Immature natural killer cell (primary cell): ENCODE measurements at regions not wholly inside any gene's neighbourhood (a gene's known extent, or its start where the extent isn't known, plus 50 kb on each side); places are given as distances from the start of the nearest gene placed in this dataset.
A peak's percentile ranks its signal among the peaks of the same experiment; 100 is the strongest.

ENCODE experiments used
- DNase-seq, 3 donors: peaks; one replicate each; pipeline ENCODE4 v3.0.0; 2022; ENCODE audit warnings: mixed read lengths in 1 of 3
- H3K27ac Mint-ChIP-seq, 6 donors: one replicate each; pipeline ENCODE4 v1.8.0; 2020; ENCODE audit warnings: mixed read lengths in 6 of 6, mild to moderate bottlenecking in 5 of 6, inconsistent platforms in 4 of 6, moderate library complexity in 3 of 6
- H3K27me3 Mint-ChIP-seq, 3 donors: one replicate each; pipeline ENCODE4 v1.8.0; 2020 to 2021; ENCODE audit warnings: low read depth in 3 of 3, mild to moderate bottlenecking in 3 of 3, mixed read lengths in 3 of 3, moderate library complexity in 3 of 3, inconsistent platforms in 1 of 3
- H3K36me3 Mint-ChIP-seq, 3 donors: one replicate each; pipeline ENCODE4 v1.8.0; 2020; ENCODE audit warnings: mixed read lengths in 3 of 3, inconsistent platforms in 2 of 3, mild to moderate bottlenecking in 2 of 3
- H3K4me1 Mint-ChIP-seq, 2 donors: one replicate each; pipeline ENCODE4 v1.8.0; 2020; ENCODE audit warnings: inconsistent platforms in 2 of 2, mild to moderate bottlenecking in 2 of 2, mixed read lengths in 2 of 2, moderate library complexity in 1 of 2
- H3K4me3 Mint-ChIP-seq, 5 donors: one replicate each; pipeline ENCODE4 v1.8.0; 2020; ENCODE audit warnings: mild to moderate bottlenecking in 5 of 5, mixed read lengths in 5 of 5, inconsistent platforms in 3 of 5, moderate library complexity in 3 of 5
- H3K9me3 Mint-ChIP-seq, 6 donors: one replicate each; pipeline ENCODE4 v1.8.0; 2020; ENCODE audit warnings: mild to moderate bottlenecking in 6 of 6, mixed read lengths in 6 of 6, inconsistent platforms in 4 of 6, moderate library complexity in 3 of 6

DNA sequence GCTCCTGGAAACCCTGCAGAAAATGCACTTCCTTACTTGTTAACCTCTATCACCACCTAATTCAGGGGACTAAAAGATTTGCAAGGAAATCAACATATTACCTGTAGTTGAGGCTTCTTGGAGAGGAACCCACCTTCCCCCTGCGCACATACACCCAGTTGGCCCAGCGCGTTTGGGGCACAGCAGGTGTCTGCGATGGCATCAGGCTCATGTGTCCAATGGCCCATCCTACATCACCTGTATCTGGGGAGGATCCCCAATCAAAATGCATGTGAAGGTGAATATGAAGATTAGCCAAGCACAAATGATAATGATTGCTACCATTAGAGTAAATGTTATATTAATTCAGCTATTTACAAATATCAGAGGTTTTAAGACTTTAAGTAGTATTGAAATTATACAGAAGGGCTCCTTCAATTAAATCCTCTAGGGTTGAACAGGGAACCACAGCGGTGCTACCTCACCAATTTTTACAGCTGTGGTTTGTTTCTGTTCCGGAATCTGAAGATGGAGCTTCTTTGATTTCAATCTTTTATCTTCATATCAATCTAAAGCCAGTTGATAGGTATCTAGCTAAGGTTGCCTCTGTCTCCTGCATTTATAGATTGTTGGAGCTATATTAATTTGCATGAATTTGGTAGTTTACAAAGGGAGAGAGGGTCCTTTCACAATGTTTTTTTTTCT is 486.0 kb downstream of the RNF144A start:
- no peak for DNase-seq
- H3K36me3 Mint-ChIP-seq, result no peaks in the 10 kb centered on the region
- no peaks in the 10 kb centered on the region for H3K4me1 Mint-ChIP-seq
- H3K27me3 Mint-ChIP-seq, result peaks cover 2 to 9% (median 5%) of the 10 kb centered on the region in 3 donors
- no peak overlapping the region for H3K4me3 Mint-ChIP-seq
- H3K9me3 Mint-ChIP-seq, result no peaks in the 10 kb centered on the region
- no peak overlapping the region for H3K27ac Mint-ChIP-seq

GRCh38 chr2:7405861-7406715 is 488.9 kb downstream of the RNF144A start:
- Mint-ChIP-seq H3K27ac (no peak overlapping the region), H3K27me3 (peaks cover 2 to 6% (median 5%) of the 10 kb centered on the region in 3 donors), H3K9me3 (no peaks in the 10 kb centered on the region), H3K4me1 (no peaks in the 10 kb centered on the region), H3K36me3 (no peaks in the 10 kb centered on the region), H3K4me3 (no peak overlapping the region)
- DNase-seq, result no peak

GRCh38 chr2:7407001-7407400 is 489.8 kb downstream of the RNF144A start:
- Mint-ChIP-seq H3K27ac (no peak overlapping the region), H3K4me1 (no peaks in the 10 kb centered on the region), H3K27me3 (peaks cover 2 to 6% (median 5%) of the 10 kb centered on the region in 3 donors), H3K36me3 (no peaks in the 10 kb centered on the region), H3K4me3 (no peak overlapping the region), H3K9me3 (no peaks in the 10 kb centered on the region)
- DNase-seq, result no peak

DNA sequence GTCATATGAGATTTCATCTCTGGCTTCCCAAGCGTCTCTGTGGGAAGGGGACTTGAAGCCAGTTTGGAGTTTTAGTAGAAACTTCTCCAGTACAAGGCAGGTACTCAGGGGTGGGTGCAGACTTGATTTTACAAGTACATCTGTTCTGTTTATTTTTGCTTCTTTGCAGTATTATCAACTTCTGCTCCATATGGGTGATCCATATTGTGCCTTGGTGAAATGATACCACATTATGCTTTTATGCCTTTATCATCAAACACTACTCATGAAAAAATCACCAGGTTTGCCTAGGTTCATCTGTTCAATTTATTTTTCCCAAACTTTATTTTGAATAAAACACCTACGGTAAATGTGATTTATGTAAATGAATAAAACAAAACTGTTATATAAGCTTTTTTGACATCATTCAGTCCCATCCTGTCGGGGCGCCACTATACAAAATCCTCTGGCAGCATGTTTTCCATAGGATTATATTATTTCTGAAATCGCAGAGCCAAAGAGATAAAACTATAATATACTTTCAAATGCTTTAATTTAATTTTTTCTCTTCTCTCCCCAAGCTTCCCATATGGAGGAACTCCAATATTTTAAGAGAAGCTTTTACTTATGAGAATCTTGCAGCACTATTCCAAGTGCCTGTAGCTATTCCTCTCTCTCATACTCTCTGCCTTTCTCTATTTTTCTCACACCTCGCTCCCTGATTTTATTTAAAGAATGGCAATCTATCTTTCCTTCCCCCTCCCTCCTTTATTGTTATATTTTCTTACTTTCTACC is 490.9 kb downstream of the RNF144A start:
- H3K9me3 Mint-ChIP-seq, result no peaks in the 10 kb centered on the region
- no peak for DNase-seq
- no peaks in the 10 kb centered on the region for H3K36me3 Mint-ChIP-seq
- no peaks in the 10 kb centered on the region for H3K4me1 Mint-ChIP-seq
- peaks cover 0 to 4% (median 2%) of the 10 kb centered on the region in 3 donors for H3K27me3 Mint-ChIP-seq
- H3K4me3 Mint-ChIP-seq, result no peak overlapping the region
- no peak overlapping the region for H3K27ac Mint-ChIP-seq

DNA sequence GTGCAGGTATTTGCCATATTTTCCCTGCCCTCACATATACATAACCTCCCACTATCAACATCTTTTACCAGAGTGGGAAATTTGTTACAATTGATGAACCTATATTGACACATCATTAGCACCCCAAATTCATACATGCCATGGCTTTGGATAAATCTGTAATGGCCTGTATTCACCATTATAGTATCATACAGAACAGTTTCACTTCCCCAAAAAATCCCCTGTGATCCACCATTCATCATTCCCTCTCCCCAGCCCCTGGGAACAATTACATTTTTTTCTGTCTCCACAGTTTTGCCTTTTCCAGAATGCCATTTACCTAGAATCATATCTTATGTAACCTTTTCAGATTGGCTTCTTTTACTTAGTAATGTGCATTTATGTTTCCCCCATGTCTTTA is 494.5 kb downstream of the RNF144A start:
- peaks cover 2 to 5% (median 4%) of the 10 kb centered on the region in 3 donors for H3K27me3 Mint-ChIP-seq
- no peaks in the 10 kb centered on the region for H3K9me3 Mint-ChIP-seq
- H3K36me3 Mint-ChIP-seq, result no peaks in the 10 kb centered on the region
- no peaks in the 10 kb centered on the region for H3K4me1 Mint-ChIP-seq
- H3K27ac Mint-ChIP-seq, result no peak overlapping the region
- no peak overlapping the region for H3K4me3 Mint-ChIP-seq
- no peak for DNase-seq

GRCh38 chr2:7417845-7418742 is 500.9 kb downstream of the RNF144A start:
- Mint-ChIP-seq H3K27ac (no peak overlapping the region), H3K27me3 (peaks cover 5 to 9% (median 6%) of the 10 kb centered on the region in 3 donors), H3K4me3 (no peak overlapping the region), H3K9me3 (peaks cover 0 to 4% (median 0%) of the 10 kb centered on the region in 6 donors), H3K36me3 (peaks cover 0 to 3% (median 0%) of the 10 kb centered on the region in 3 donors), H3K4me1 (peaks cover 2 to 6% of the 10 kb centered on the region in 2 donors)
- no peak for DNase-seq

DNA sequence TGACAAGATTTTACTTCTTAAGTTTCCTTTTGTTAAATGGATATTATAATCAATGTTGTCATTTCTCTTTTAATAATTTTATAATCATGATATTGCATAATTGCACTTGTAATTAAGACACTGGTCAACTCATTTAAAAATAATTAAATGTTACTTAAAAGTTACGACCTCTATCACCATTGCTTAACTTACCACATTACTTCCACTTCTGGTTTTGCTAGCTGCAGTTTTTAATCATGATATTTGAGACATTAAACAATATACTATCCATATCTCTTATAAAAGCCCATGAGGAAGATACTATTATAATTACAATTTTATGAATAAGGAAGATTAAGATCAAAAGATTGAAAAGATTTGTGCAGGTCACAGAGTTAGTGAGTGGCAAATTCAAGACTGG is 502.0 kb downstream of the RNF144A start:
- H3K36me3 Mint-ChIP-seq, result peaks cover 0 to 3% (median 0%) of the 10 kb centered on the region in 3 donors
- no peak for DNase-seq
- peaks cover 2 to 8% of the 10 kb centered on the region in 2 donors for H3K4me1 Mint-ChIP-seq
- peaks cover 0 to 4% (median 0%) of the 10 kb centered on the region in 6 donors for H3K9me3 Mint-ChIP-seq
- H3K27ac Mint-ChIP-seq, result no peak overlapping the region
- H3K27me3 Mint-ChIP-seq, result peaks cover 4 to 8% (median 5%) of the 10 kb centered on the region in 3 donors
- no peak overlapping the region for H3K4me3 Mint-ChIP-seq

DNA sequence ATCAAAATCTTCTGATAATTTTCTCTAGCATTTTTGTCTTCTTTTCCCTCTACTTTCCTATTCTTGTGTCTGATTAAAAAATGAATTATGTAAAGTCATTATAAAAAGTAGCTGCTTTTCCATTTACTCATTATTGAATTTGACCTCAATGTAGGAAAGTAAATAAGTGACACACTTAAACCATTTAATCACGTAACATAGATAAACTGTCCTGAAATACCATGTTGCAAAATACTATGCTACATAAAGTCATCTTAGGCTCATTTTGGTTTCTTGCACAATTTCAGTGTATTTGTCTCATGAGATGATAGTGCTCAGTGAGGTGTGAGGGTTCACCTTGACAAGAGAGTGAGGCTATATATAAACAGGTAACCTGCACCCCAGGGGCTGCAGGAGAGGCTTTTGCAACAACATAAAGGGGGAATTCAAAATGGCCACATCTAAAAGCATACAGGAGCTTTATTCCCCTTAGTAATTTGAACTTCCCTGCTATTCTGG is 502.7 kb downstream of the RNF144A start:
- H3K36me3 Mint-ChIP-seq, result peaks cover 0 to 3% (median 0%) of the 10 kb centered on the region in 3 donors
- peaks cover 0 to 4% (median 0%) of the 10 kb centered on the region in 6 donors for H3K9me3 Mint-ChIP-seq
- no peak for DNase-seq
- H3K4me3 Mint-ChIP-seq, result no peak overlapping the region
- H3K4me1 Mint-ChIP-seq, result peaks cover 2 to 8% of the 10 kb centered on the region in 2 donors
- H3K27me3 Mint-ChIP-seq, result peaks cover 4 to 8% (median 7%) of the 10 kb centered on the region in 3 donors
- H3K27ac Mint-ChIP-seq, result no peak overlapping the region

DNA sequence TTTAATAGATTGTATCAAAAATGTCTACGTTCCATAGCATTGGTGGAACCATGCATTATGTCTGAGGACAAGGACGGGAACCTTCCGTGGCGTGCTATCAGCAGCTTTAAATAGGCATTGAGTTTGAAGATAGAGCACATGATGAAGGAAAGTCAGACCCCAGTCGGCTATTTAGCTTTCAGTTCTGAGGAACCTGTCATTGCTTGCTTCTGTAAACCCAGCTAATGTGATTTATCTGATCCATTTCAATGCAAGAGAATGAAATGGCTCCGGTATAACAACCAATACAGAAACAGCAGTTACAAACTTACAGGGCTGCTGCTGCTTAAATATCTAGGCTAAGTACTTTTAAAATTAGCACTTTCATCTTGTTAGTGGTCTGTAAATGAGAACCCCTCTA is 503.3 kb downstream of the RNF144A start:
- peaks cover 0 to 4% (median 0%) of the 10 kb centered on the region in 6 donors for H3K9me3 Mint-ChIP-seq
- no peak overlapping the region for H3K27ac Mint-ChIP-seq
- no peak for DNase-seq
- H3K27me3 Mint-ChIP-seq, result peaks cover 4 to 8% (median 7%) of the 10 kb centered on the region in 3 donors
- no peak overlapping the region for H3K4me3 Mint-ChIP-seq
- peaks cover 2 to 8% of the 10 kb centered on the region in 2 donors for H3K4me1 Mint-ChIP-seq
- H3K36me3 Mint-ChIP-seq, result peaks cover 0 to 3% (median 0%) of the 10 kb centered on the region in 3 donors

DNA sequence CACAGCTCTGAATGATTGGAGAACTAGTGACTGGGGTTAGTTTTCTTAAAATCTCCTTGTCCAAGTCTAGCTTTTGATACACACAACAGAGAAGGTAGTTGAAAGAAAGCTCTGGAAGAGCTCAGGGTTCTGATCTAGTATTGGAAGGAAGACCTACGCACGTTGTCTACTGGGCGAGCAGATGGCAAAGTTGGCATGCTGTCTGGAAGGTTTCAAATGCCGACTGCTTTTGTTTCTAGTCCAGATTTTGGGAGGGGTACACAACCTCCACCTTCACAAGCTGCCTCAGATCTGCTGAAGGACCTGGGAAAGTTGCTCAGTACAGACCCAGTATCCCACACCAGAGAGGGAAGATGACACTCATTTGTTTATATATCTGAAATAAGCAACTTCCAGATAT is 507.3 kb downstream of the RNF144A start:
- peaks cover 23 to 32% of the 10 kb centered on the region in 2 donors for H3K4me1 Mint-ChIP-seq
- H3K9me3 Mint-ChIP-seq, result no peaks in the 10 kb centered on the region
- no peak overlapping the region for H3K27ac Mint-ChIP-seq
- no peak overlapping the region for H3K4me3 Mint-ChIP-seq
- H3K36me3 Mint-ChIP-seq, result no peaks in the 10 kb centered on the region
- DNase-seq, result no peak
- peaks cover 2 to 5% (median 4%) of the 10 kb centered on the region in 3 donors for H3K27me3 Mint-ChIP-seq

GRCh38 chr2:7427293-7428060 is 510.3 kb downstream of the RNF144A start:
- DNase-seq, result peak; percentile 55 to 69 (median 68)
- H3K9me3 Mint-ChIP-seq, result no peaks in the 10 kb centered on the region
- peak overlapping the region in 2 of 5 donors; percentile 5 to 8 for H3K4me3 Mint-ChIP-seq
- H3K36me3 Mint-ChIP-seq, result no peaks in the 10 kb centered on the region
- peaks cover 0 to 4% (median 2%) of the 10 kb centered on the region in 3 donors for H3K27me3 Mint-ChIP-seq
- peaks cover 47 to 60% of the 10 kb centered on the region in 2 donors for H3K4me1 Mint-ChIP-seq
- H3K27ac Mint-ChIP-seq, result peak overlapping the region; percentile 22 to 86 (median 62)
